ENCODE measurements at regions not wholly inside any gene's neighbourhood (a gene's known extent, or its start where the extent isn't known, plus 50 kb on each side); places are given as distances from the start of the nearest gene placed in this dataset.

DNA sequence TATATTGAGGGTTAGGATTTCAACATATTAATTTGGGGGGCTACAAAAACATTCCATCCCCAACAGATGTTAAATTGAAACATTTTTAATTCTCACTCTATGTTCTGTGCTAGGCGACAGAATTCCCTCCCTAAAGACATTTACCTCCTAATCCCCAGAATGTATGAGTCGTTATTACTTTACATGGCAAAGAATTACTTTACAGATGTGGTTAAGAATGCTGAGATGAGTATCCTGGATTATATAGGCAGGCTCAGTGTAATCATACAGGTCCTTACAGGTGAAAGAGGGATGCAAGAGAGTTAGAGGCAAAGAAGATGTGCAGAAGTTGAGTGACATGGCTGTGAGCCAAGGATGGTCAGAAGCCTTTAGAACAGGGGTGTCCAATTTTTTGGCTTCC is 974.1 kb upstream of the ACVR2A start (continued):
- TF ChIP-seq CBX3 (IDR thresholded peaks at IDR 0.05; ENCODE audit: low read depth): no peak
- no peak for TF ChIP-seq ELF1 (IDR thresholded peaks at IDR 0.05; ENCODE audit: borderline replicate concordance, low read depth)
- no peak for TF ChIP-seq EZH2 (IDR thresholded peaks at IDR 0.05)
- TF ChIP-seq FOSL1 (IDR thresholded peaks at IDR 0.05; ENCODE audit: low read depth): no peak
- TF ChIP-seq POLR2AphosphoS5 (IDR thresholded peaks at IDR 0.05; ENCODE audit: low read depth, low read length): no peak

DNA sequence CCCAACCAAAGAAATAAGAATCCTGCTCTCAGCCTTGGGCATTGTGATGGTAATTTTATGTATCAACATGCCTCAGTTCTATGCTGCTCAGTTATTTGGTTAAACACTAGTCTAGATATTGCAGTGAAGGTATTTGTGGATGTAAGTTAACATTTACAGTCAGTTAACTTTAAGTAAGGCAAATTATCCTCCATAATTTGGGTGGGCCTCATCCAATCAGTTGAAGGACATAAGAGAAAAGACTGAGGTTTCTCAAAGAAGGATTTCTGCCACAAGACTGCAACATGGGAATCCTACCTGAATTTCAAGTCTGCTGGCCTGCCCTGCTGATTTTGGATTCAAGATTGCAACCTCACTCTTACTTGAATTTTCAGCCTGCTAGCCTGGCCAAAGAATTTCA is 975.5 kb upstream of the ACVR2A start:
- H3K4me3 ChIP-seq (replicated peaks in 1 of 2; ENCODE audit: low read depth in 1 of 2, low read length in 2 of 2): no peak overlapping the region
- no TSS peak for BruUV-seq (replicated peaks)
- RAD21 ChIA-PET (ENCODE audit: low non-redundant PET in 1 of 2, low total read pairs in 2 of 2, uncharacterized antibody in 2 of 2, unreplicated experiment in 2 of 2): no interaction called here
- ATAC-seq (no peak), DNase-seq (ENCODE audit: low read depth, low spot score) (no peak)
- H4K20me1 ChIP-seq (ENCODE audit: insufficient read depth): no peaks in the 10 kb centered on the region
- CTCF ChIA-PET: no interaction called here
- H3K4me1 ChIP-seq (ENCODE audit: control insufficient read depth in 1 of 2, insufficient read depth in 2 of 2, low read length in 2 of 2): peaks cover 10 to 13% of the 10 kb centered on the region in 2 experiments
- TF ChIP-seq SP1 (IDR thresholded peaks at IDR 0.05; ENCODE audit: low read depth): no peak
- TF ChIP-seq ELF1 (IDR thresholded peaks at IDR 0.05; ENCODE audit: borderline replicate concordance, low read depth): no peak
- TF ChIP-seq ZFX (IDR thresholded peaks at IDR 0.05): no peak
- no peak for TF ChIP-seq SRF (IDR thresholded peaks at IDR 0.05; ENCODE audit: low read depth)
- TF ChIP-seq EZH2phosphoT487 (IDR thresholded peaks at IDR 0.05; ENCODE audit: borderline replicate concordance): no peak
- TF ChIP-seq CEBPB (IDR thresholded peaks at IDR 0.05; ENCODE audit: low read depth): no peak
- TF ChIP-seq, protein P1, sequence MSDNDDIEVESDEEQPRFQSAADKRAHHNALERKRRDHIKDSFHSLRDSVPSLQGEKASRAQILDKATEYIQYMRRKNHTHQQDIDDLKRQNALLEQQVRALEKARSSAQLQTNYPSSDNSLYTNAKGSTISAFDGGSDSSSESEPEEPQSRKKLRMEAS (IDR thresholded peaks at IDR 0.05): no peak
- TF ChIP-seq, protein P2, sequence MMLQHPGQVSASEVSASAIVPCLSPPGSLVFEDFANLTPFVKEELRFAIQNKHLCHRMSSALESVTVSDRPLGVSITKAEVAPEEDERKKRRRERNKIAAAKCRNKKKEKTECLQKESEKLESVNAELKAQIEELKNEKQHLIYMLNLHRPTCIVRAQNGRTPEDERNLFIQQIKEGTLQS (IDR thresholded peaks at IDR 0.05): no peak
- TF ChIP-seq, protein P3, sequence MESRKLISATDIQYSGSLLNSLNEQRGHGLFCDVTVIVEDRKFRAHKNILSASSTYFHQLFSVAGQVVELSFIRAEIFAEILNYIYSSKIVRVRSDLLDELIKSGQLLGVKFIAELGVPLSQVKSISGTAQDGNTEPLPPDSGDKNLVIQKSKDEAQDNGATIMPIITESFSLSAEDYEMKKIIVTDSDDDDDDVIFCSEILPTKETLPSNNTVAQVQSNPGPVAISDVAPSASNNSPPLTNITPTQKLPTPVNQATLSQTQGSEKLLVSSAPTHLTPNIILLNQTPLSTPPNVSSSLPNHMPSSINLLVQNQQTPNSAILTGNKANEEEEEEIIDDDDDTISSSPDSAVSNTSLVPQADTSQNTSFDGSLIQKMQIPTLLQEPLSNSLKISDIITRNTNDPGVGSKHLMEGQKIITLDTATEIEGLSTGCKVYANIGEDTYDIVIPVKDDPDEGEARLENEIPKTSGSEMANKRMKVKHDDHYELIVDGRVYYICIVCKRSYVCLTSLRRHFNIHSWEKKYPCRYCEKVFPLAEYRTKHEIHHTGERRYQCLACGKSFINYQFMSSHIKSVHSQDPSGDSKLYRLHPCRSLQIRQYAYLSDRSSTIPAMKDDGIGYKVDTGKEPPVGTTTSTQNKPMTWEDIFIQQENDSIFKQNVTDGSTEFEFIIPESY (IDR thresholded peaks at IDR 0.05; ENCODE audit: extremely low read depth, insufficient replicate concordance, low read length): no peak
- TF ChIP-seq CBX3 (IDR thresholded peaks at IDR 0.05; ENCODE audit: low read depth): no peak
- TF ChIP-seq ZNF274 (IDR thresholded peaks at IDR 0.05; ENCODE audit: low read depth, low read length): no peak
- TF ChIP-seq POLR2A (IDR thresholded peaks at IDR 0.05; ENCODE audit: borderline replicate concordance, extremely low read depth, insufficient read depth, insufficient read length): no peak
- TF ChIP-seq JUND (IDR thresholded peaks at IDR 0.05): no peak
- TF ChIP-seq SIN3A (IDR thresholded peaks at IDR 0.05; ENCODE audit: low read depth): no peak
- H3K27me3 ChIP-seq (ENCODE audit: insufficient read depth, low read length): no peaks in the 10 kb centered on the region
- no peaks in the 10 kb centered on the region for H3K9me2 ChIP-seq (ENCODE audit: insufficient read depth)
- POLR2A ChIA-PET: no interaction called here
- H3K4me2 ChIP-seq (ENCODE audit: low read length): no peak overlapping the region
- intact Hi-C loops (cut with micrococcal nuclease): no loop called here
- no peaks in the 10 kb centered on the region for H3K9me3 ChIP-seq (ENCODE audit: control insufficient read depth in 1 of 2, insufficient read depth in 1 of 2, low read depth in 1 of 2, low read length in 2 of 2)
- H3K36me3 ChIP-seq (ENCODE audit: control insufficient read depth in 1 of 2, insufficient read depth in 2 of 2, low read length in 2 of 2): no peaks in the 10 kb centered on the region
- H3K27ac ChIP-seq (ENCODE audit: low read depth, low read length): no peak overlapping the region
- no peaks in the 10 kb centered on the region for H3K79me2 ChIP-seq (ENCODE audit: insufficient read depth, low read length)
- H2AFZ ChIP-seq (ENCODE audit: low read depth, low read length, poor library complexity, severe bottlenecking): no peak overlapping the region
- no peak overlapping the region for H3K9ac ChIP-seq (ENCODE audit: low read length)
